GM21381 (cell line): ENCODE measurements at regions not wholly inside any gene's neighbourhood (a gene's known extent, or its start where the extent isn't known, plus 50 kb on each side); places are given as distances from the start of the nearest gene placed in this dataset.

Source experiments
- ATAC-seq: cut with Tn5 transposase; IDR thresholded peaks from one replicate; pipeline ENCODE4 v1.9.1; 2021; ENCODE audit warnings: mild to moderate bottlenecking, moderate library complexity; ENCODE audit not compliant: unreplicated experiment

DNA sequence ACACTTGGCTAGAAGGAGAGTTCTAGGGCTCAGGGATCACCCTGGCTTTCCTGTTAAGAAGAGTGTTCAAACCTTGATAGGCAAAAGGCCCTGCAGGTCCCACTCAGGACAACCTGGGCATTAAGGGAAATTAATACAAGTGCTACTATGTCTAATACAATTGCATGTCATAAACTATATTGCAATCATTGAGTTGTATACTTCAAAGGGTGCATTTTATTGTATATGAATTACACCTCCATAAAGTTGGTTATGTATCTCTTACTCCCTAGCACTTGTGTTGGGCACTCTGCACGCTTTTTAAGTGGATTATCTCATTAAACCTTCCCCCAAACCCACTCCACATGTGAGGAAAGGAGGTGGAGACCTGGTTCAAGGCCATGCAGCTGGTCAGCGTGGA is 172.1 kb upstream of the GLI2 start:
- no peak for ATAC-seq

DNA sequence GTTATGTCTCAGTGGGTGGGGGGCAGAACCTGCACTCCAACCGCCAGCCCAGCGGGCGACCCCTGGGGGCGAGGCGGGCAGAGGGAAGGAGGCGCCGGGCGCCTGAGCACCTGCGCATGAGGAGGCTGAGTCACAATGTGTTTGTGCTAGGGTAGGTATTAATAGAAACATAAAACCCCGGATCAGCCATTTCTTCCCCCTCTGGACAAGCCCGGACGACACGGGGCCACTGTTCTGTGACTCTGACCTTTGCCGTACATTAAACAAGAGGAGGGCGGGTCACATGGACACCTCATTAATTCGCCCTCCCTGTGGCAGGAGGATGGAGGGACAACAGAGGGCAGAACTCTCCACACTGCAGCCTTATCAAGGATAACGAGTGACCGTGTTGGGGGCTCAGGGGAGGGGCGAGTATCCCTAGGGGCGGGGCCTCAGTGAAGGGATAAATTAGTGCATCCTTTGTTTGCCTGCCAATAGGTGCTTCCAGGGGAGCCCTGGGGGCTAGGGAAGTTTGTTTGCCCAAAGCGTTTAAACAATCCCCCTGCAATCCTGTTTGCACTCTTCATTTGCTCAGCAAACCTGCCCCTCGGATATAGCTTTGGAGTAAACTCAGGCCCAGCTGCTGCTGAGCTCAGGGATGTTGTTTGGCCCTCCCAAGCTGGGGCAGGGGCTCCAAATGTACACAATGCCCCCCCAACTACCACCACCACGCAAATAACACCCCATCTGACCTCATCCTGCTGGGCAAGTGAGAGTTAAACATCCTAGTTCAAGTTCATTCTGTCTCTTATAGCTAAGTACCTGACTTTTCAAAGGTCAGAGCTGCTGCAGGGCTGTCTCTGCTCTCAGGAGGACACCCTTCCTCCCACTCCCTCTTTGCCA is 171.2 kb upstream of the GLI2 start:
- ATAC-seq = no peak

DNA sequence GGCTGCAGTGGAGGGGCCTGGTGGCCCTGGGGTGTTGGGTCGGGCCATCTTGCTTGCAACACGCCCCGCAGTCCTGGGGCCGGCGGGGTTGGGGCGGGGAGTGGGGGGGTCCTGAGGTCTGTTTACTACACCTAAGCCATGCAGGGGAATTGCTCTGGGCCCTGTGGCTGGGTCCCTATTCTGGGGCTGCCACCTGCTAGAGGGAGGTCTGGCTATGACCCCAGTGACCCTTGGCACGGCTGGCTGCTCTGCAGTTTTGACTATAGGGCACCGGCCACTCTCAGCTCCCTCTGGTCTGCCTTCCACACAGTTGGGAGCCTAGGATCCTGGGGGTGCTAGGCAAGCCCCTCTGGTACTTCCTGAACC is 170.6 kb upstream of the GLI2 start:
- no peak for ATAC-seq

DNA sequence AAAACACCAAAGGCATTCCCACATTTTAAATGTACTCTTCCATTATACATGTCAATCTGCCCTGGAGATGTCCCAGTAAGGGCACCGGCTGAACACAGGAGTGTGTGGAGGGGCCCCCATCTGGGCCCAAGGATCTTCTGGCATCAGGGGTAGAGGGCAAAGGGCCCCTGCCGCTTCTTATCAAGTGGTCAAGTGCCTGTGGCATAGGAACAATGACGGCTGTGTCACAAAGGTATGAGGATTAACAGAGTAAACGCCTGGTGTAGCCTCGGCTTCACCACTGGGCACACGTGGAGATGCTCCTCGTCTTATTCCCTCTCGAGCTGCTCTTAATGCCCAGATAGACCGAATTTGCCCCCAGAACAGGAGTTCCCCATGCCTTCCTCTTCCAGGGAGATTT is 169.7 kb upstream of the GLI2 start:
- no peak for ATAC-seq

DNA sequence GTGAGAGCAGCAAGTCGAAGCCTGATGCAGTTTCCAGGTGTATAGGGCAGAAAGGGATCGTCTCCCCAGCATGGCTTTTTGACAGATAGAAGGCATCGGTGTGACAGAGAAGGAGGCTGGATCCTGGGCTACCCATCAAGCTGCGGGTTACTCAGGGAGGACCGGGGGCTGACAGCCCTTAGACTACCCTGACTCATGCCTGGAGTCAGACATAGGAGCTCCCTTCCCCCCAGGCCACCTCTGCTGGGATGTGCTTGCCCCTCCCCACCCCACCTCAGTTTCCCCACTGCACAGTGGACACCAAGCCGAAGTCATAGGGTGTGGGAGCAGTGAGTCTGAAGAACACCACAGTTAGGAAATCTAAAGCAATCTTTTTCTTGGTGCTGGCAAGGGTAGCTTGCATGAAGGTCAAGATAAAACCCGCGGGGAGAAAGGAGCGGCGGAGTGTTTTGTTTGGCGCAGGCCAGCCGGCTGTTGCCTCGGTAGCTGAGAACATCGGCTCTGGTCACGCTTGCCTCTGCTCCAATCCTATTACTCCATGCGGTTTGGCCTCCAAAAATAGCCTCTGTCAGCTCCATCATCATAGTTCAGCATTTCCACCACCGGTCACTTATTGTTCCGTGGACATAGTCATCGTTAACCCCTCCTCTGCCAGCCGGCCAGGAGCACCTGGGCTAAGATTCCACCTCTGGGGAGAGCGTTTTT is 169.2 kb upstream of the GLI2 start:
- ATAC-seq = no peak

DNA sequence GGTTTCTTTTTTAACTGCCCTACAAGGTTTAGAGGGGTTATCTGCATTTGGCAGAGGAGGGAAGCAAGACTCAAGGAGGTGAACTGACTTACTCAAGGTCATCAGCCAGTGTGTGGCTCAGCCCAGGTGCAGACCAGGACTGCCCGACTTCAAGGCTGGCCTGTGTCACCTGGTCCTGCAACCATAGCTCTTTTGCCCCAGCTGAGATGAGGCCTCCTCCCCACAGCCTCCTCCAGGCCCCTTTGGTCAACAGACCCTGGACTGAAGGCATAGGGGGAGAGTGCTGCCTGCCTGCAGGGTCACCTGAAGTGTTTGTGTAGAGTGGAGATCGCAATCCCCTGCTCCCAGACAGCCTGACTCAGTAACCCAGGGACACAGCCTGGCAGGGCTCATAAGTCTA is 168.5 kb upstream of the GLI2 start:
- ATAC-seq = no peak

DNA sequence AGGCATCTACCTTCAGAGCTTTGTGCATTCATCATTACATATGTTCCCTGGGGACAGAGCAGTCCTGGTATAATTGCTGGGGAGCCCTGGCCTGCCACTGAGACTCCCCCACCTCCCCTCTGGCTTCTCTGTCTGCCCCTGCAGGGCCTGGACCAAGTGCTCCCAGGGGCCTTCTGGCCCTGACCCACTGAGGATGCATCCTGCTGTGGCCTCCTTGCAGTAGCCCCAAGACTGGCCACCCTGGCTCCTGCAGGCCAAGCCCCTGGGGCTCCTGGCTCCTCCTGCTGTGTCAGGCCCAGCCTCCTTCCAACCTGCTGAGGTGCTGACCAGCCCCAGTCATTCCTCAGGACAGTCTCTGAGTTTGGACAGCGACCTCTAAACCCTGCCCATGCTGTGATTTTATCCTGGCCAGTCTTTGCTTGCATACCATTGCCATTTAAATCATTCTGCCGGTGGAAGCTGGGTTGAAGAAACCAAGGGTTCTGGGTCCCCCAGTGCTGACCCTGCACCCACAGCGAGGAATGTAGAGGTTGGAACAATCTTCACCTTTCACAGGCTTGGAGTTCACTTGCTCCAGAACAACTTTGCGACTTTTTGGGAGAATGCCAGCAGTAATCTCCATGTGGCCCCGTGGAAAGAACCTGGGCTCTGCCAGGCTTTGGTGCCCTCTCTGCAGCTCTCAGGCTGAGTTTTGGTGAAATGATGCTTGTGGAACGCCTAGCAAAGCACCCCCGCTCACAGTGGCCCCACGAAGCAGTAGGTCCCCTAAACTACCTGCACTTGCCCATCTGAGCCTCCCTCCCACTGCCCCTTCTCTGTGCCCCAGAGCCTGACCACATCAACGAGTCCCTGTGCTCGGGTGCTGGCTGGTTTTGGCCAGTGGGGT is 167.3 kb upstream of the GLI2 start:
- no peak for ATAC-seq

DNA sequence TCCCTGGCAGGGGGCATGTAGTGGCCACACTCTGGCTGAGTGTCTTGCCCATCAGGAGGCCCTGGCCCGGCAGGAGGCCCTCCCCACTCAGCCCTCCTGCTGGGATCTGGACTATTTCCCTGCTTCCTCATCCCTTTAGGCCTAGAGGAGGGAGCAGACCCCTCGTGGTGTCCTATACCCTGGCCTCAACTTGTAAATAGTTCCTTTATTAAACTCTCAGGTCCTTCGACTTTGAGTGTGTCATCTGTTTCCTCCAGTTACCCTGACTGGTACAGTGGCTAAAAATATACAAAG is 166.7 kb upstream of the GLI2 start:
- ATAC-seq = no peak

DNA sequence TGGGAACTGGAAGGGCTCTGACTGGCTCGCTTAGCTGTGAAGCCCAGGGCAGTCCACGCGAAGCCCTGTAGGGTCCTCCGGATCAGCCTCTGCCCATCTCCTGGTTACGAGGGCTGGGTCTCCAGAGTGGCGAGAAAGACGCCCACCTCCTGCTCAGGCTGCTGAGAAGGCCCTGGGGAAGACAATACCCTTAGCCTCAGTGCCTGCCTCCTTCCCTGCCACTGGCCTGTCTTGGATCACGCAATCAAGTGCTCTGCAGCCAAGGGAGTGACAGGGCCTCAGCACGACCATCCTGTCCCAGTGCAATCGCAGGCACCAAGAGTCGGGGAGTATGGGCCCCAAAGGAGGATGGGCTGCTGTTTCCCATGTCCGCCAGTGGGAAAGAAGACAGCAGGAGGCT is 165.7 kb upstream of the GLI2 start:
- no peak for ATAC-seq

DNA sequence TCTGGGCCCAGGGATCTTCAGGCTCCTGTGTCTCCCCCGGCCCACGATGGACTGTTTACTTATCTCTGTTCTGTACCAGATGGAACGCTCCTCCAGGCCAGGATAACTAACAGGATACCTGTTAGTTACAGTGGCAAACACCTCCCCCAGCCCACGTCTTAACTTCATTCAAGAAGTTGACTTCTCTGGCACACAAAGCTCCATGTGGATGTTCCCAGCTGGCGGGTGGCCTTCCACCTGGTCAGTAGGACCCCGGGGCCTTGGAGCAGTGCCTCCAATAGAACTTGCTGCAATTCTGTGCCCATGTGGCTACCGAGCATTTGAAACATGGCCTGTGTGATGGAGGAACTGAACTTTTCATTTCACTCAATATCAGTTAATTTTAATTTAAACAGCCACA is 165.1 kb upstream of the GLI2 start:
- no peak for ATAC-seq

DNA sequence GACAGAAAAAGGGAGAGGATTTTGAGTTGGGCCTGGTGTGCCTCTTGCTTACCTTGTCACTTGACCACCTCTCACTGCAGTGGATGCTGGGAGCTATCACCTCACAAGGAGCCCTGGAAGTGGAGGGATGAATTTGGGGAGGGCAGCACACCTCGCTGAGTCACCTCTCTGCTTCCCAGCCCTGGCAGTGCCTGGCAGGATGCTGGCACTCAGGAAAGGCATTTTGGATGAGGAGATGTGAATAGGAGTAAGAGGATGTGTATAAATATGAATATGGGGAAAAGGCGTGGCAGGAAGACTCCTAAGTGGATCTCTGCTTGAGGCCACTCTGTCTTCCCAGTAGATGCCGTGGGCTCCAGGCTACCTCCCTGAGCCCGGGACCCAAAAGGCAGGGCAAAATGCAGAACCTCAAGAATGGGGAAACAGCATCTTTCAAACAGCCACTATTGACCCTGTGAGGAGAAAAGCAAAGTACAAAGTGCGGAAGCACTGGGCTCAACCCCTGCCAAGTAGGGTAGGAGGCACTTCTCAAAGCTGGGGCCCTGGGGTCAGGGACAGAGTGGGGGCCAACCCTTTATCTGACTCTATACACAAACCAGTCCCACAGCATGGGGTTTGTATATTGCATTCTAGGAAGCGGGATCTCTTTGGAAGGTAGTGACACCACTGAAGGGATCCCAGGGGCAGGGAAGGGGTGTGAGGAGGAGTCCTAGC is 164.5 kb upstream of the GLI2 start:
- no peak for ATAC-seq

DNA sequence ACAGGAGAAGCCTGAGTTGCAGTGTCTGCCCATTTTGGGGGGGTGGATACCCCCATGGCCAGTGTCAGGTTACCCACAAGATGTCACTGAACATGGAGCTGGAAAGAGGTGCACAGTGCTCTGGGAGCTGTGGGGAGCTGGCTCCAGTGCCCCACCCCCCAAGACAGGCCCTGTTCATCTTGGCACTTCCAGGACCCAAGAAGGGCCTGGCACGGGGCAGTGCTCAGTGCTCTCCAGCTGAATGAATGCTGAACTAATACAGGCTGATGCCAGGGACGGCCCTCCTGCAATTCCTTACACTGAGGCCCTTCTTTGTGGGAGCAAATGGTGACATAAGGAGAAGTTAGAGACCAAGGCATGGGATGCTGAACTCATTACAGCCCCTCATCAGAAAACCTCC is 163.4 kb upstream of the GLI2 start:
- no peak for ATAC-seq

DNA sequence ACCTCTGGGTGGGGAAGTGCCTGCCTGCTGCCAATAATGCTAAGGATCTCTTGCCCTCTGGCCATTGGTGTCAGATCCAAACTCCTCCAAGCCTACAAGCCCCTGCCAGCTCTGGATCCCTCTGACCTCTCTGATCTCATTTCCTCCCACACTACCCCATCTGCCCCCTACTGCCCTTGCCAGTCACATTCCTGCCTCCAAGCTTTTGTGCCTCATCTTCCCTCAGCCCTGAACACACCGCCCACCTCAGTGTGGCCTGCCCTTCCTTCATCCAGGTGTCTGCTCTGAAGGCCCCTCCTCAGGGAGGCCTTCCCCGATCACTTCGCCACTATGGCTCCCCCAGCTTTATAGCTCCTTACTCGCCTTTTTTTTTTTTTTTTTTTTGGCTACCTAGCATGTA is 161.0 kb upstream of the GLI2 start:
- no peak for ATAC-seq

DNA sequence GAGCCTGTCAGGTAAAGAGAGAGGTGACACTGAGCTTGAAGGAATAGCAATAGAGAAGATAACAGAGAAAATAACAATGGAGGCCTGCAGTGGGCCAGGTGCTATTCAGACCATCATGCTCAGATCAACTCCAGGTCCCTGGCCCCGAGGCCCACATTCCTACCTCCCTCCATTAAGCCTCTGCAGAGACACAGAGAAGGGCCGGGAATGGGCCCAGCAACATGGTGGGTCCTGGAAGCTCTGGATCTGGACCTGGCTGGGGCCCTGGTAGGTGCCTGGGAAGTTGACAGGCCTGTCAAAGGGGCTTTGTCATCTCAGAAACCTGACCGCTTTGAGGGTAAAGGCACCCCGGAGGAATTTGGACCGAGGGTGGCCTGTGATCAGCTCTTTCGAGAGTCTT is 159.7 kb upstream of the GLI2 start:
- ATAC-seq = no peak

DNA sequence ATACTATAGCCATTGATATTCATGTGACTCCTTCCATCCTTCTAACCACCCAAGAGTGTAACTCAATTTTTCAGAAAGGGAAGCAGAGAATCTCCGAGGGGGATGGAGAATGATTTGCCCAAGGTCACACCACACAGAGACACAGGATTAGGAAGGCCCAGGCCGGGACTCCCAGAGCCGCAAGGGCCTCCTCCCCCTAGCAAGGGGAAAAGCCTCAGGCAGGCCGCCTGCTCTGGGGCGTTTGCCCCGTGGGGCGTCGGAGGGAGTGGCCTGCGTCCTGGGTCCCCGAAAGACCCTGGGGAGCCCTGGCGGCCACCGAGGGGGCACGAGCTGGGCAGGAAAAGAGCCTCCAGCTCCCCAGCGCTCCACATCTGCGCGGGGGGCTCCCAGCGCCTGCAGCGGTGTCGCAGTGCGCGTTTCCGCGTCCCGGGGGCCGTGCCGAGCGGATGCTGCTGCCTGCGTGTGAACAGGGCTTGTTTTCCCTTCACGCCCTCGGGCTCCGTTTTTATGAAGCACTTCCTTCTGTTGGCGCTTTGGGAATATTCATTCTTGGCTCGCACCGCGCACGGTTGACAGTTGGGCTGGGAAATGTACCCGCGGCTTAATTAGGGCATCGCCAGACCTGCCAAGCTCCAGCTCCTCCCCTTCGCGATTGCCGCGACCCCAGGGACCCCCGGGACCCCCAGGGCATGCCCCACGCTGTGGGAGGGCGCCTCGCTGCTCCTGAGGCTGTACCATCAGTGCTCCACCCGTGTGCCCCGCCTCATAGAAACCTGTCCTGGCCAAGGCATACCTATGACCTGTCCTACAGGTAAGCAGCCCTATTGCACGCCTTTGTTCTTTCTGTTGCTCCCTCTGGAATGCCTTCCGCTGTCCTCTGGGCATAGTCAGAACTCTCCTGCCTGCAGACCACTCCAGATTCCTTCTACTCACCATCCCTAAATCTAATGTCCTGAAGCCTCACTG is 158.9 kb upstream of the GLI2 start:
- ATAC-seq = no peak

DNA sequence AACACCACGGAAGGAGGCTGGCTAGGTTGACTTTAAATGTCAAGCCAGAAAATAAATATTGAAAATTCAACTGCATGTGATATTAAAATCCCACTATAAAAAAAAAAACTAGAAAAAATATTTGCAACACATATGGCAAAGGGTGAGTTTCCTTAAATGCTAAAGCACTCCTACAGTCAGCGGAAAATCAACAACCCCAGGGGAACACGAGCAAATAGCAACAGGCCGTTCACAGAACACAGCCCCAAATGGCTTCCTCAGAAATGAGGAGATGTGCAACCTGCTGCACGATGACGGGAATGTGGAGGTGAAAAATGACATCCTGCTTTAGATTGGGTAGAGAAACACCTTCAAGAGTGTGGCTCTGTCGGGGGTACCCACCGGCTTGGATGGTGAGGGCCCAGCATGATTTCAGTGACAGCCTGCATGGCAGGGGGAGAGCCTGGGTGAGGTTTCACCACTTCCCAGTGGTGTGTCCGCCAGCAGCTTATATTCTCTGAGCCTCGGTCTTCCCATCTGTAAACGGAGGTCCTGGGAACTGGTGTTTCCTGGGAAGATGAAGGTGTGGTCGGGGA is 157.9 kb upstream of the GLI2 start:
- no peak for ATAC-seq

DNA sequence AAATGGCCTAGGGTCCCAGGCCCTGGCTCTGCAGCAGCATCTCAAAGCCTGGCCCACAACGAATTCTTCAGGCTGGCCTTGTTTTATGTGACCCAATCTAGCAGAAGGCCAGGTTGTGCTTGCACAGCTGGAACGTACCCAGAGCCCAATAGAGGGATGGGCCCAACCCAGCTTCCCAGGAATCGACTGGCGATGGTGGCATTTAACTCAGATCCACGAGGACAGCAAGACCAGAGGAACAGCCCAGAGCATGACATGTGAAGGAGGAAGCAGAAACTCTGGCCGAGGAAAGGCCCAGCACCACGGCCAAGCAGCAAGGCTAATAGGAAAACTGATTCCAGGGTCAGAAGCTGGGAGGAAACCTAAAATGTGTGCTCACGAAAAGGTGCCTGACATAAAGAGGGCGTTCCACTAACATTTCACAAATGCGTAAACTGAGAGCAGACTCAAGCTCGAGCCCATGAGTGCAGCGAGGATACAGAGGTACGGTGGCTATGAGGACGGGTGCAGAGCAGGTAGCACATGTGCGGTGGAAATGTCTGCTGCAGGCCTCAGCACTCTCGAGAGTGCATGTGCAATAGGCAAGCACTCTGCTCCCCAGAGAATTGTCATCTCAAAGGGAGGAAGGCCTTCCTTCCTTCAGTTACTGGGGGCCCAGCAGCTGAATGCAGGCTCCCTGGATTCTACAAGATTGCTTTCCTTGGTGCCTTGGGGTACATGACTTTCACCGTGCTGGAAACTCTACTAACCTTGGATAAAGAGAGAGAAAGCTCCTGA is 156.9 kb upstream of the GLI2 start:
- ATAC-seq = no peak

DNA sequence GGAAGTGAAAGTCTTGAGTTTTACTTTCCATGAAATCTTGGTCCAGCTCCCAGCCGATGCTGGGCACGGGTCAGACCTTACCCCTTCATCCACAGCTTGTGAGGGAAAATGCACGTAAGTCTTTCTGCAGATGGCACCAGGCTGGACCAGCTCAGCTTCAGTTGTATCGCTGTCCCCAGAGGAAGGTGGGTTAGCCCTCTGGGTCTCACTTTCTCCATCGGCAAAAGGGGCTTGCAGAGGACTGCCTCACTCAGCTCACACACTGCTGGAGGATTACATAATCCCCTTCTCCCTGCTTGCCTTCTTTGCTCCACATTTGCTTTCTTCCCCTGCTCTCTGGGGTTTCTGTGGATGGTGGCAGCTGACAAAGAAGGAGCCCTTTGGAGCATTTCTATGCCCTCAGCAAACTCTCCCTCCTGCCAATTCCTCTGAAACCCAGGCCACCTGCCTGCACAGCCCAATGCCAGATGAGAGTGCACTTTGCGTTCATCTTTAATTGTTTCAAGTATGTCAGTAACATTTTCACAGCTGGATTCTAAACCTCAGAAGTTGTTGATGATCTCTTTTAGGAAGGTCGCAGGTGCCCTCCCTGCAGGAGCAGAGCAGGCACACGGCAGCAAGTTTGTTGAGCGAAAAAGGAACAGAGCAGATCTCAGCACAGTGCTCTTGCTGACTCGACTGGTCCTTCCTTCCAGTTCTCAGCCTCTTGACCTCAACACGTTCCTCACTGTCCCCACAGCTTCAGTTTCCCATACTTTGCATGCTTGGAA is 155.6 kb upstream of the GLI2 start:
- ATAC-seq = no peak
